IMR-90 (cell line): ENCODE measurements at regions not wholly inside any gene's neighbourhood (a gene's known extent, or its start where the extent isn't known, plus 50 kb on each side); places are given as distances from the start of the nearest gene placed in this dataset.

Experiments used
- ATAC-seq: fragments of 200-7000 bp; cut with Tn5 transposase; 2 replicates; pipeline ENCODE4 v1.9.1; 2020; ENCODE audit warnings: low read depth, mild to moderate bottlenecking, moderate library complexity
- BruUV-seq: library from RNA; stranded (reverse); fragments of 400-500 nt; replicated peaks from 2 replicates; lab custom pipeline; 2021; lab: Mats Ljungman, UMichigan
- CTCF ChIA-PET: fragments of 300-600 bp; formaldehyde crosslinking; extraction: SDS; loops from one replicate; lab custom pipeline; 2021; ENCODE audit warnings: antibody characterized with exemption; lab: Yijun Ruan, JAX
- POLR2A ChIA-PET: fragments of 300-600 bp; sonication (Branson Sonifier 250); formaldehyde crosslinking; loops from one replicate; lab custom pipeline; 2022; ENCODE audit warnings: antibody characterized with exemption; ENCODE audit not compliant: unreplicated experiment; lab: Charles Lee
- DNase-seq: peaks from one replicate; pipeline ENCODE4 v3.0.0; 2013
- H2AFZ ChIP-seq: replicated peaks from 2 replicates; pipeline ENCODE3; 2013; ENCODE audit warnings: low read length, mild to moderate bottlenecking; ENCODE audit not compliant: poor library complexity
- H2AK5ac ChIP-seq: 2 replicates; pipeline ENCODE4 v1.6.1; 2013; ENCODE audit warnings: low read depth, low read length, inconsistent platforms
- H2AK9ac ChIP-seq: replicated peaks from 2 replicates; pipeline ENCODE3; 2013; ENCODE audit warnings: mild to moderate bottlenecking, low read depth, low read length, moderate library complexity; ENCODE audit not compliant: poor library complexity
- H2BK120ac ChIP-seq: 2 replicates; pipeline ENCODE4 v1.6.1; 2013; ENCODE audit warnings: low read depth, low read length, inconsistent platforms
- H2BK15ac ChIP-seq: 3 replicates; pipeline ENCODE4 v1.6.1; 2013; ENCODE audit warnings: low read depth, low read length, inconsistent platforms
- H2BK20ac ChIP-seq: 2 replicates; pipeline ENCODE4 v1.6.1; 2013; ENCODE audit warnings: low read depth, mild to moderate bottlenecking, inconsistent platforms, low read length, moderate library complexity
- H2BK5ac ChIP-seq: 2 replicates; pipeline ENCODE4 v1.6.1; 2013; ENCODE audit warnings: mild to moderate bottlenecking, low read depth, low read length, inconsistent platforms; ENCODE audit not compliant: poor library complexity, severe bottlenecking
- H3K14ac ChIP-seq: replicated peaks from 2 replicates; pipeline ENCODE4 v1.6.1; 2013; ENCODE audit warnings: low read depth, low read length, inconsistent platforms
- H3K18ac ChIP-seq: 2 replicates; pipeline ENCODE4 v1.6.1; 2013; ENCODE audit warnings: low read depth, low read length, control low read depth
- H3K23ac ChIP-seq: 2 replicates; pipeline ENCODE4 v1.6.1; 2013; ENCODE audit warnings: low read depth, low read length, inconsistent platforms
- H3K27ac ChIP-seq: 2 replicates; pipeline ENCODE4 v1.5.1; 2013; ENCODE audit warnings: mild to moderate bottlenecking, control low read depth, low read length; ENCODE audit not compliant: insufficient read depth
- H3K27me3 ChIP-seq: 2 replicates; pipeline ENCODE4 v1.6.1; 2013; ENCODE audit warnings: low read length; ENCODE audit not compliant: control insufficient read depth, insufficient read depth
- H3K36me3 ChIP-seq: 2 replicates; pipeline ENCODE4 v1.6.1; 2013; ENCODE audit warnings: low read length, mixed read lengths; ENCODE audit not compliant: control insufficient read depth, insufficient read depth
- H3K4ac ChIP-seq: 2 replicates; pipeline ENCODE4 v1.6.1; 2013; ENCODE audit warnings: low read depth, low read length, inconsistent platforms
- H3K4me1 ChIP-seq: 2 replicates; pipeline ENCODE4 v1.6.1; 2013; ENCODE audit warnings: low read length, mixed read lengths; ENCODE audit not compliant: control insufficient read depth, insufficient read depth
- H3K4me2 ChIP-seq: 2 replicates; pipeline ENCODE4 v1.6.1; 2013; ENCODE audit warnings: low read depth, mild to moderate bottlenecking, control low read depth, low read length, moderate library complexity
- H3K4me3 ChIP-seq: 2 replicates; pipeline ENCODE4 v1.5.1; 2013; ENCODE audit warnings: low read depth, mild to moderate bottlenecking, control low read depth, low read length, moderate library complexity; ENCODE audit not compliant: insufficient read depth
- H3K56ac ChIP-seq: 2 replicates; pipeline ENCODE4 v1.6.1; 2013; ENCODE audit warnings: low read length, inconsistent platforms; ENCODE audit not compliant: insufficient read depth; ENCODE audit errors: extremely low read depth
- H3K79me1 ChIP-seq, 2 experiments: 2 replicates each; pipeline ENCODE4 v1.6.1; 2013; ENCODE audit warnings: low read length in 2 of 2, inconsistent platforms in 1 of 2, low read depth in 1 of 2
- H3K9ac ChIP-seq: 2 replicates; pipeline ENCODE4 v1.6.1; 2013; ENCODE audit warnings: low read depth, low read length, control low read depth
- H3K9me1 ChIP-seq: 2 replicates; pipeline ENCODE4 v1.6.1; 2013; ENCODE audit warnings: low read length, inconsistent platforms; ENCODE audit not compliant: insufficient read depth
- H3K9me3 ChIP-seq: 2 replicates; pipeline ENCODE4 v1.6.1; 2013; ENCODE audit warnings: low read length; ENCODE audit not compliant: control insufficient read depth, insufficient read depth
- H4K20me1 ChIP-seq: 2 replicates; pipeline ENCODE4 v1.6.1; 2013; ENCODE audit warnings: low read length, inconsistent platforms; ENCODE audit not compliant: insufficient read depth
- H4K5ac ChIP-seq: 2 replicates; pipeline ENCODE4 v1.6.1; 2013; ENCODE audit warnings: mild to moderate bottlenecking, low read depth, low read length, control low read depth
- H4K8ac ChIP-seq, 2 experiments: 2 replicates each; pipeline ENCODE4 v1.6.1; 2013; ENCODE audit warnings: low read depth in 2 of 2, low read length in 2 of 2, control low read depth in 1 of 2, inconsistent platforms in 1 of 2
- H4K91ac ChIP-seq: 2 replicates; pipeline ENCODE4 v1.6.1; 2013; ENCODE audit warnings: low read depth, low read length, inconsistent platforms; ENCODE audit not compliant: insufficient read depth
- BHLHE40 ChIP-seq: fragments of 150-350 bp; IDR thresholded peaks from 2 replicates; pipeline ENCODE4 v1.6.1; 2016; ENCODE audit warnings: mild to moderate bottlenecking, low read depth, low read length
- CEBPB ChIP-seq: IDR thresholded peaks from 2 replicates; pipeline ENCODE4 v1.6.1; 2012; ENCODE audit warnings: low read depth, low read length, improper control_type of control experiment
- CHD1 ChIP-seq: IDR thresholded peaks from 2 replicates; pipeline ENCODE4 v1.6.1; 2012; ENCODE audit warnings: low read depth, low read length, improper control_type of control experiment
- FOS ChIP-seq: fragments of 150-350 bp; IDR thresholded peaks from 2 replicates; pipeline ENCODE4 v1.6.1; 2016; ENCODE audit warnings: low read depth, low read length
- MAFK ChIP-seq: IDR thresholded peaks from 2 replicates; pipeline ENCODE4 v1.6.1; 2012; ENCODE audit warnings: low read depth, low read length, improper control_type of control experiment
- MAZ ChIP-seq: IDR thresholded peaks from 2 replicates; pipeline ENCODE4 v1.6.1; 2012; ENCODE audit warnings: low read depth, mild to moderate bottlenecking, low read length, improper control_type of control experiment, moderate library complexity, borderline replicate concordance
- MXI1 ChIP-seq: IDR thresholded peaks from 2 replicates; pipeline ENCODE4 v1.6.1; 2012; ENCODE audit warnings: low read depth, mild to moderate bottlenecking, low read length, moderate library complexity, borderline replicate concordance
- NFE2L2 ChIP-seq: fragments of 150-350 bp; IDR thresholded peaks from 2 replicates; pipeline ENCODE4 v1.6.1; 2016; ENCODE audit warnings: low read depth, mild to moderate bottlenecking, low read length
- POLR2A ChIP-seq: IDR thresholded peaks from 2 replicates; pipeline ENCODE4 v1.6.1; 2012; ENCODE audit warnings: mild to moderate bottlenecking, low read depth, low read length
- RAD21 ChIP-seq: IDR thresholded peaks from 2 replicates; pipeline ENCODE4 v1.6.1; 2012; ENCODE audit warnings: low read length, improper control_type of control experiment
- RCOR1 ChIP-seq: IDR thresholded peaks from 2 replicates; pipeline ENCODE4 v1.6.1; 2012; ENCODE audit warnings: mild to moderate bottlenecking, low read length, improper control_type of control experiment; ENCODE audit not compliant: insufficient replicate concordance
- RFX5 ChIP-seq: IDR thresholded peaks from 2 replicates; pipeline ENCODE4 v1.8.0; 2012; ENCODE audit warnings: low read depth, mild to moderate bottlenecking, low read length, moderate library complexity
- SMC3 ChIP-seq: fragments of 150-350 bp; IDR thresholded peaks from 2 replicates; pipeline ENCODE4 v1.6.1; 2016; ENCODE audit warnings: low read depth, mild to moderate bottlenecking, antibody characterized with exemption, low read length, moderate library complexity
- WGBS, 2 experiments: methylation state at CpG; one replicate each; pipeline versions ENCODE4 v1.1.5 to v1.1.7; 2013; ENCODE audit warnings: missing lambda C conversion rate in 2 of 2; ENCODE audit not compliant: insufficient read length in 1 of 2; ENCODE audit errors: extremely low coverage in 2 of 2; 5-methylcytosine and 5-hydroxymethylcytosine counted together
- dilution Hi-C: fragments of 300-500 bp; cut with HindIII; formaldehyde crosslinking; loops from one replicate; pipeline ENCODE4 v1.14.3; 2018; ENCODE audit warnings: low sequenced_read_pairs; ENCODE audit not compliant: unreplicated experiment
- in situ Hi-C: fragments of 300-500 bp; cut with MboI; formaldehyde crosslinking; loops from 3 replicates; pipeline ENCODE4 v1.14.3; 2019; ENCODE audit warnings: low sequenced_read_pairs, inconsistent platforms, mixed read lengths
- intact Hi-C: fragments of 100-400 bp; cut with micrococcal nuclease; formaldehyde crosslinking; loops from 2 replicates; pipeline ENCODE4 v1.10.0; 2022
- TF ChIP-seq, protein P1 (sequence below): conservative IDR thresholded peaks from 2 replicates; pipeline ENCODE4 v1.5.1; 2012; ENCODE audit warnings: mild to moderate bottlenecking, low read depth, low read length, improper control_type of control experiment
- TF ChIP-seq, protein P2 (sequence below): fragments of 150-350 bp; IDR thresholded peaks from 2 replicates; pipeline ENCODE4 v1.6.1; 2016; ENCODE audit warnings: low read depth, mild to moderate bottlenecking, low read length, moderate library complexity, borderline replicate concordance
- TF ChIP-seq, protein P3 (sequence below): fragments of 150-350 bp; IDR thresholded peaks from 2 replicates; pipeline ENCODE4 v1.6.1; 2017; ENCODE audit warnings: mild to moderate bottlenecking, antibody characterized with exemption, low read length, low read depth

DNA sequence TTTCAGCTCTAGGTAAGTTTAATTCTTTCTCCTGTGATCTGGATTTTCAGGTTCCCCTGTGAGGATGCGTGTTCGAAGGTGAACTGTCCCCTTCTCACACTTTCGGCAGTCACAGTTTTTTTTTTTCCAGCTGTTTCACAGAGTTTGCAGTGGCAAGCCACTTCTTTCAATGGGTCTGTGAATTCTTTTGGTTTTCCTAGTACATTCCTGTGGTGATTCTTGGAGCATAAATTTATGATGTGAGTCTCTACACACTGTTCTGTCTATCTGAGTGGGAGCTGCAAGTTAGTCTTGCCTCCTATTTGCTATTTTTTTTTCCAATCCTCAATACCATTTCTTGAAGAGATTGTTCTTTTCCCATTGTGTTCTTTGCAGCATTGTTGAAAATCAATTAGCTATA is 595.5 kb downstream of the RAPGEF2 start:
- H2AK5ac ChIP-seq: no peak overlapping the region
- peaks cover 16% of the 10 kb centered on the region for H3K9me3 ChIP-seq
- no peak overlapping the region for H2BK20ac ChIP-seq
- no peak overlapping the region for H3K4me2 ChIP-seq
- no peak overlapping the region for H3K56ac ChIP-seq
- CTCF ChIA-PET: no interaction called here
- H4K5ac ChIP-seq: no peak overlapping the region
- DNase-seq (no peak), ATAC-seq (no peak)
- intact Hi-C loops (no loop called here), dilution Hi-C loops (no loop called here), in situ Hi-C loops (no loop called here)
- H3K4me1 ChIP-seq: no peaks in the 10 kb centered on the region
- no TSS peak for BruUV-seq
- no peak overlapping the region for H3K14ac ChIP-seq
- no peak overlapping the region for H3K4me3 ChIP-seq
- H2AFZ ChIP-seq: no peak overlapping the region
- no peak overlapping the region for H2AK9ac ChIP-seq
- no peak overlapping the region for H3K4ac ChIP-seq
- no peak overlapping the region for H4K91ac ChIP-seq
- no peaks in the 10 kb centered on the region for H3K36me3 ChIP-seq
- no peak overlapping the region for H3K9ac ChIP-seq
- H3K9me1 ChIP-seq: no peaks in the 10 kb centered on the region
- POLR2A ChIA-PET: no interaction called here
- H3K79me1 ChIP-seq: no peaks in the 10 kb centered on the region
- whole genome bisulfite sequencing, 2 experiments: no CpG with 5 or more reads among the region's 3 CpGs
- no peaks in the 10 kb centered on the region for H4K20me1 ChIP-seq
- no peak overlapping the region for H3K27ac ChIP-seq
- no peak overlapping the region for H4K8ac ChIP-seq
- H3K18ac ChIP-seq: no peak overlapping the region
- TF ChIP-seq RAD21 (no peak), MAFK (no peak), POLR2A (no peak), MAZ (no peak), RCOR1 (no peak), MXI1 (no peak), RFX5 (no peak), FOS (no peak), CEBPB (no peak), NFE2L2 (no peak), SMC3 (no peak), CHD1 (no peak), BHLHE40 (no peak)
- TF ChIP-seq, protein P1, sequence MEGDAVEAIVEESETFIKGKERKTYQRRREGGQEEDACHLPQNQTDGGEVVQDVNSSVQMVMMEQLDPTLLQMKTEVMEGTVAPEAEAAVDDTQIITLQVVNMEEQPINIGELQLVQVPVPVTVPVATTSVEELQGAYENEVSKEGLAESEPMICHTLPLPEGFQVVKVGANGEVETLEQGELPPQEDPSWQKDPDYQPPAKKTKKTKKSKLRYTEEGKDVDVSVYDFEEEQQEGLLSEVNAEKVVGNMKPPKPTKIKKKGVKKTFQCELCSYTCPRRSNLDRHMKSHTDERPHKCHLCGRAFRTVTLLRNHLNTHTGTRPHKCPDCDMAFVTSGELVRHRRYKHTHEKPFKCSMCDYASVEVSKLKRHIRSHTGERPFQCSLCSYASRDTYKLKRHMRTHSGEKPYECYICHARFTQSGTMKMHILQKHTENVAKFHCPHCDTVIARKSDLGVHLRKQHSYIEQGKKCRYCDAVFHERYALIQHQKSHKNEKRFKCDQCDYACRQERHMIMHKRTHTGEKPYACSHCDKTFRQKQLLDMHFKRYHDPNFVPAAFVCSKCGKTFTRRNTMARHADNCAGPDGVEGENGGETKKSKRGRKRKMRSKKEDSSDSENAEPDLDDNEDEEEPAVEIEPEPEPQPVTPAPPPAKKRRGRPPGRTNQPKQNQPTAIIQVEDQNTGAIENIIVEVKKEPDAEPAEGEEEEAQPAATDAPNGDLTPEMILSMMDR: no peak
- TF ChIP-seq, protein P2, sequence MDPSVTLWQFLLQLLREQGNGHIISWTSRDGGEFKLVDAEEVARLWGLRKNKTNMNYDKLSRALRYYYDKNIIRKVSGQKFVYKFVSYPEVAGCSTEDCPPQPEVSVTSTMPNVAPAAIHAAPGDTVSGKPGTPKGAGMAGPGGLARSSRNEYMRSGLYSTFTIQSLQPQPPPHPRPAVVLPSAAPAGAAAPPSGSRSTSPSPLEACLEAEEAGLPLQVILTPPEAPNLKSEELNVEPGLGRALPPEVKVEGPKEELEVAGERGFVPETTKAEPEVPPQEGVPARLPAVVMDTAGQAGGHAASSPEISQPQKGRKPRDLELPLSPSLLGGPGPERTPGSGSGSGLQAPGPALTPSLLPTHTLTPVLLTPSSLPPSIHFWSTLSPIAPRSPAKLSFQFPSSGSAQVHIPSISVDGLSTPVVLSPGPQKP: no peak
- TF ChIP-seq, protein P3, sequence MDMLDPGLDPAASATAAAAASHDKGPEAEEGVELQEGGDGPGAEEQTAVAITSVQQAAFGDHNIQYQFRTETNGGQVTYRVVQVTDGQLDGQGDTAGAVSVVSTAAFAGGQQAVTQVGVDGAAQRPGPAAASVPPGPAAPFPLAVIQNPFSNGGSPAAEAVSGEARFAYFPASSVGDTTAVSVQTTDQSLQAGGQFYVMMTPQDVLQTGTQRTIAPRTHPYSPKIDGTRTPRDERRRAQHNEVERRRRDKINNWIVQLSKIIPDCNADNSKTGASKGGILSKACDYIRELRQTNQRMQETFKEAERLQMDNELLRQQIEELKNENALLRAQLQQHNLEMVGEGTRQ: no peak
- H2BK15ac ChIP-seq: no peak overlapping the region
- no peak overlapping the region for H2BK120ac ChIP-seq
- H3K23ac ChIP-seq: no peak overlapping the region
- H3K27me3 ChIP-seq: no peaks in the 10 kb centered on the region
- H2BK5ac ChIP-seq: no peak overlapping the region
